HL-60/S4 treated with phorbol 12-myristate 13-acetate at 8.2 ng/mL for 4 days and 3 days (cell line): ENCODE measurements at regions not wholly inside any gene's neighbourhood (a gene's known extent, or its start where the extent isn't known, plus 50 kb on each side); places are given as distances from the start of the nearest gene placed in this dataset.

Experiments used
- in situ Hi-C: fragments of 300-500 bp; cut with MboI; formaldehyde crosslinking; loops from 2 replicates; pipeline ENCODE4 v1.15.0; 2022; ENCODE audit warnings: low sequenced_read_pairs

GRCh38 chr2:58535182-58535581 is 294.1 kb upstream of the FANCL start:
- in situ Hi-C loops: no loop called here

- in situ Hi-C loops: no loop called here
Measured at GRCh38 chr2:58533376-58533775, 292.3 kb upstream of the FANCL start.

- in situ Hi-C loops: no loop called here
Measured at GRCh38 chr2:58532641-58533040, 291.5 kb upstream of the FANCL start.

- in situ Hi-C loops: no loop called here
Measured at GRCh38 chr2:58527647-58528046, 286.5 kb upstream of the FANCL start.

GRCh38 chr2:58521803-58522554 is 280.9 kb upstream of the FANCL start:
- in situ Hi-C loops: no loop called here

GRCh38 chr2:58520903-58521302 is 279.8 kb upstream of the FANCL start:
- in situ Hi-C loops: no loop called here

GRCh38 chr2:58517881-58518280 is 276.8 kb upstream of the FANCL start:
- in situ Hi-C loops: no loop called here

- in situ Hi-C loops: no loop called here
Measured at GRCh38 chr2:58516695-58517094, 275.6 kb upstream of the FANCL start.

GRCh38 chr2:58515827-58516573 is 274.9 kb upstream of the FANCL start:
- in situ Hi-C loops: no loop called here

GRCh38 chr2:58514252-58514651 is 273.1 kb upstream of the FANCL start:
- in situ Hi-C loops: no loop called here

- in situ Hi-C loops: no loop called here
Measured at GRCh38 chr2:58512878-58513277, 271.8 kb upstream of the FANCL start.

- in situ Hi-C loops: no loop called here
Measured at GRCh38 chr2:58508006-58508405, 266.9 kb upstream of the FANCL start.

- in situ Hi-C loops: no loop called here
Measured at GRCh38 chr2:58503918-58504317, 262.8 kb upstream of the FANCL start.

GRCh38 chr2:58502931-58503330 is 261.8 kb upstream of the FANCL start:
- in situ Hi-C loops: no loop called here

GRCh38 chr2:58501371-58502160 is 260.4 kb upstream of the FANCL start:
- in situ Hi-C loops: no loop called here

GRCh38 chr2:58497168-58497567 is 256.0 kb upstream of the FANCL start:
- in situ Hi-C loops: no loop called here

- in situ Hi-C loops: no loop called here
Measured at GRCh38 chr2:58495806-58496205, 254.7 kb upstream of the FANCL start.

GRCh38 chr2:58494071-58494501 is 253.0 kb upstream of the FANCL start:
- in situ Hi-C loops: no loop called here

GRCh38 chr2:58484629-58485028 is 243.5 kb upstream of the FANCL start:
- in situ Hi-C loops: no loop called here

- in situ Hi-C loops: no loop called here
Measured at GRCh38 chr2:58484221-58484620, 243.1 kb upstream of the FANCL start.

GRCh38 chr2:58483307-58483706 is 242.2 kb upstream of the FANCL start:
- in situ Hi-C loops: no loop called here

- in situ Hi-C loops: no loop called here
Measured at GRCh38 chr2:58481670-58482069, 240.5 kb upstream of the FANCL start.
